Fibroblast of skin of left quadriceps (primary cell): ENCODE measurements at regions not wholly inside any gene's neighbourhood (a gene's known extent, or its start where the extent isn't known, plus 50 kb on each side); places are given as distances from the start of the nearest gene placed in this dataset.

Experiments
- DNase-seq, 2 experiments: peaks; one replicate each; pipeline ENCODE4 v3.0.0-alpha.2; 2013; ENCODE audit warnings: low read depth in 2 of 2

DNA sequence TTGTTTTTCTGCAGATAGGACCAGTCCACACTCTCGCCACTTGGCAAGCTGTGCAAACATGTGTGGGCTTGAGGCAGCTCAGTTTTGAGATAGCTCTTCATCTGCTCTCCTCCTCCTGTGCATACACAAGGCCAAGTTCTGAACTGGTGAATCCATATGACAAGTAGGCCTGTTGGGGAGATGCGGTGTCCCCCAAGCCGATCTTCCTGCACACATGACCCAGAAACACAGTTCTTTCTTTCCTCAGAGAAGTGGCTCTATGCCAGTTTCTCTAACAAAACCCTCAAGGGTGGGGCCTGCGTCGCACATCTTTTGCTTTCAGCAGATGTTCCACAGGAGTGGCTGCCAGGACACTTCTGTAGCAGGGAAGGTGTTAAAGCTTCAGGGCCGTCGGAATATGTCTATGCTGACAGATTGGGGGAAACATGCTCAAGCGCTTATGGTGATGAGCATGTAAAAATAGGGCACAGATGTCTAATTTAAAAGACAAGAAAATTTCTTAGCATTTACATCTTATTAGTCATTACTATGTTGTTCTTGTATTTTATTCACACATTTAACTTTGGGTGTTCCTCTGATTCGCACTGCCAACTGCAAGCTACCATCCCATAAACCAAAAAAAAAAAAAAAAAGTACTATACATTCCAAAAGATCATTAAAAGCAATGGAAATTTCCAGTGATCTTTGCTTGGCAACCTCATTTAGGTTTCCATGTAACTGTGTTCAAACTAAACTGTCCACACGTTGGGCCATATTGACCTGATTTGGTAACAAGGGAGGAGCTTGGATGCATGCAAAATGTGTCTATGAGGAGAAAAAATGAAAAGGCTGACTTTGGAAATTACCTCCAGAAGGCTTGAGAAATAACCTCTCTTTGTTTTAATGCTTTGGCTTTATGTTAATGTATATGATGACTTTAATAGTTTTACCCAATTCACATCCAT is 1055.5 kb upstream of the KLHL29 start:
- no peak for DNase-seq

DNA sequence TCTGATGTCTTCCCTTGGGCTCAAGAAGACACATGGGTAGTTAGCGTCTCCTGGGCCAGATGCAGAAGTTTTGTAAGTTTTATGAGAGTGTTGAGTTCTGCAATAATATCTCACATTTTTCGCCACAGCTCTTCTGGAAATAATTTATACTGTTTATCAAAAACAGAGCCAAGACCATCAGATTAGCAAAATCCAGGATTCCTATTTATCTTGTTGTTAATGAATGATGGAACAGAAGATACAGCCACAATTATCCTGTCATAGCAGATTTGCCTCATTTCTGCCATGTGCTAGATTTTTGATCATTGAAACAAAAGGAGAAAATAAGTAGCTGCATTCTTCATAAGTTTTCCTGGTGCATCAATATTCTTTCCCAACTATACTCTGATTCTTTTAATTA is 1048.6 kb upstream of the KLHL29 start:
- DNase-seq: no peak

DNA sequence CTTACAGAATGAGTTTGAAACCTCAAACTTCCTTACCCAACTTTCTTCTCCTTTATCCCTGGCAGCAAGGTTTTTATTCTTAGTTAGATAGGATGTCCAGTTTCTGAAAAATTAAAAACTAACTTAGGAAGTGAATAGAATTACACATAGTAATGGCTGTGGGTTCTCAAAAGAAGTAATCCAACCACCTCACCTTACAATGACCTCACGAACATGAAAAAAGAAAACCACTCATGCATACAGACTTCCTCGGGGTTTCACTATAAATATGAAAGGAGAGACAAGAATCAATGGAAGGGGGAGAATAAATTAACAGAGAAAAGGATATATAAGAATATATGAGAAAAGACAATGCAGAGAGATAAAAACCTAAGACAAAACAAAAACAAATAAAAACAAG is 1044.3 kb upstream of the KLHL29 start:
- DNase-seq: no peak

DNA sequence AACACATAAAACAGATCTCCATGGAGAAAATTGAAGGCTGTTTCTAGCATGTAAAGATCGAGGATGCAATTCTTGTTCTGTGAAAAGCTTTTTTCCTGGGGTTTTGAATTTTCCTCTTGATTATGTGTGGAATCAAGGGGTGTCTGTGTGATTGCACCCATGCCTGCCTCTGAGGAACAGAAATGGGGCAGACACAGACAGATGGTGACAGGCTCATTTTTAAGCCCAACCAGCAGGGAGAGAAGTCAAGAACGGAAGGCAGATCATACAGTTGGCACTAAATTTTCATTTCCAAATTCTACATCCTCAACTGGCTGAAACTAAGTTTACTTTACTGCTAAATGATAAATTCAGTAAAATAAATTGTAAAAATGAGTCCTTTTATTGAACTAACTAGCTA is 1037.7 kb upstream of the KLHL29 start:
- DNase-seq: no peak

DNA sequence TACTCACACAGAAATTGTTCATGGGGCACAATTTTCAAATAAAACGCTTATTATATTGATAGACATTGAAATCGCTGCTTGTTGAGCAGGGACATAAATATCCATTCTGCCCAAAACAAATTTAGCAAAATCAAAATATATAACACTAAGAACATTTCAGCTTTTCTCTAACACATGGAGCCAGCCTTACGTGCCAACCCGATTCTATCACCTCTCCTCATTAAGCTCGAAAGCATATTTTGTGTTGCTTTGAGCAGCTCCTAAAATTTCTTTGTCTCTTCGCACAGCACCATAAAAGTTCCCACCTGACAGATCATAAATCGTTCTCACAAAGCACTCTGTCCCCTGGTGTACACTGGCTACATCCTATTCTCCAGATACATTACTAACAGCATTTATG is 1034.4 kb upstream of the KLHL29 start:
- DNase-seq: no peak

DNA sequence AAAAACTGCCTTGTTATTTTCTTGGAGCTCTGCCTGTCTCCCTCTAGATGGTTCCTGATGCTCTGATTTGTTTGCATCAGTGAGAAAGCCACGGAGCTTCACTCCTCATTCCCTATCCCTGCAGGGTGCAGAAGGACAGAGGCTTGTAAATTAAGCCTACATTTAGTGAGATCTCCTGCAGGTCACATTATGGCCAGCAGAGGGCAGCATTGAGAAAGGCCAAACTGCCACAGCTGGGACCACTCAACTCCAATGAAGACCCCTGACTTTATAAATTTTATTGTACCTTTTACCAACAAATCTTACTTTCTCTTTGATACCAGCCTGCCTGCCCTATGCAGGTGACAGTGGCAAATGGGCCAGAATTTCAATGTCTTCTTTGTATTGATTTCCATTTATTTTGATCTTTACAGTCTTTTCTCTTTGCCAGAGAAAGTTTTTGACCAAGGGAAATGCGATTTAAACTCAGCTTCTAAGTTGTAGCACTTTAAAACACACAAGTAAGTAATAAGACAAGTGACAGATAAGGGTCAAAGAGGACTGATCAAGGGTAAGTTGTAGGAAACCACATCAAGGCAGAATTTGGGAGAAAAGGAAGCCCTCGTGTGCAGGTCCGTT is 1029.1 kb upstream of the KLHL29 start:
- peak in 1 of 2 experiments; percentile 10 for DNase-seq

GRCh38 chr2:22359071-22359672 is 1025.8 kb upstream of the KLHL29 start:
- no peak for DNase-seq

GRCh38 chr2:22360735-22361374 is 1024.1 kb upstream of the KLHL29 start:
- no peak for DNase-seq

GRCh38 chr2:22361571-22361970 is 1023.4 kb upstream of the KLHL29 start:
- no peak for DNase-seq

DNA sequence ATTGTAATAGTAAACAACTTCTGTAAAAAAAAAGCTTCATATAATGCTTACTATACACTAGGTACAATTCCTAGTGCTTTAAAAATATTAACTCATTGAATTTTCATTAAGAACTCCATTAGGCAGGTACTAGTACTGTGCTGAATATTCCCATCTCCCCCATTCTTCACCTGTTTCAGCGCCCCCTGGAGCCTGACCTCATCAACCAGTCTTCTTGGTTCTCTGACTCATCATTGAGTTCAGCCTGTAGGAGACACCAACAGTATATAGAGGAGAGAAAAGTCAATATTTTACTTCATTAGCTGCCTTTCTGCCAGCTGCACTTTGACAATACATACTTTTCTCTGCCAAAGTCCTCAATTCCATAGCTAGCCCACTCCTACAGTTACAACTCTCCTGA is 1009.9 kb upstream of the KLHL29 start:
- DNase-seq: no peak

DNA sequence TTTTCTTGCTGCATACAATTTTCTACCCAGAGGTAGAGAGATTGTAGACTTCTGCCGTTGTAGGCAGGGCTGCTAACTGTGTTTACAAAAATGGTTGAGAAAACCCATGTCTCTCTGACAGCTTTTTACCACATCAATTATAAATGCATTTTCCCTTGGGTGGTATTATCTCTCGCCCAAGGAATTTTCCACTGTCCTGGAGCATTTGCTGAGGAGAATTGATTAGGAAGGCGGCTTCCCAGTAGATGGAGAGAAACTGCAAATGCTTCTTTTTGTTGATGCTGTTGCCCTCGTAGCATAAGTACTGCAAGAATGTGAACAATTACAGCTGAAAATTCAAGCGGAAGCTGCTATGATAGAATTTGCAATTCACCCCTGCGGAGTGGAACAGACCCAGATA is 1007.7 kb upstream of the KLHL29 start:
- DNase-seq: no peak

DNA sequence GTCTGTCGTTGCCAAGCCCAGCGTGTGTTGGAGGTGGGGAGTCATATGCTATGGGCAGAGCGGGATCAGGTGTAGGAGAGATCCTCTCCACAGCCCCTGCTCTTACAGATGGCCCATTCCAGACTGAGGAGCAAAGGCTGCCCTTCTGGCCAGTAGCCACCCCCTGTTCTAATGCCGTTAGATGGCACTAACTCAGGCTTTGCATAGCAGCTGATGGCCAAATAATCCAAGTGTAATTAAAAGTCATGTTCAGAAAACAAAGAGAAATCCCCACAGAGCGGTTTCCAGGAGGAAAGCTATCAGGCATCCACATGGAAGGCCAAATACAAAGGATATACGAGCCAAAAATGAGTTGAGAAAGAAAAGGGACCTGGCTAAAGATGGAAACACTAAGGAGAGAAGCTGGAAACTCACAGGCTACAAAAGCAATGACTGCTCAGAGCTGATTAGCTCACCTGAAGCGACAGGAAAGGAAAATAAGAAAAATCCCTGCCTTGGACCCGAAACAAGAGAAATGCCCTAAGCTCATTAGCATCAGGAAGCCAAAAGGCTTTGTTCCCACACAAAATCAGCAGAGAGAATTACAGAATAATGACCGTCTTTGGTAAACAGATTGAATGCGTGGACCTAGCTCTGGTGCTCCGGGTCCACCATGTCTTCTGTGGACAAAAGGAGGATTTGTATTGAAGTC is 1002.4 kb upstream of the KLHL29 start:
- DNase-seq: no peak

DNA sequence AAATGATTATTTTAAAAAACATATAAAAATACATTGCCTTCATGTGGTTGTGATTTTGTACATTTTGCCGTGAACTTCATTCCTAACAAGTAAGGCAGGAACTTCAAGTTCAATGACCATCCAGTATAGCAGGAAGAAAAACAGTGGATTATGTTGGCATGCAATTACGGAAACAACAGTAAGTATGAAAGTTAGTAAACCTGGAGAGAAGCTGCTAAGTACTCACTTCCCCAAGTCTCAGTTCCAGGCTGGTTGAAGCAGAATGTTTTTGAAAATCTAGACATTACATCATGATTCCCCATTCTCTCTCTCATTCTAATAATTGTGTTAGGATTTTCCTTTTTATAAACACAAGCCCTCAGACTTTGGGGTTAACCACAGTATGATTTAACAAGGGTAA is 987.1 kb upstream of the KLHL29 start:
- DNase-seq: no peak

- DNase-seq: no peak
These were observed 981.2 kb upstream of the KLHL29 start for GRCh38 chr2:22403748-22404147.

- DNase-seq: no peak
These were observed 978.4 kb upstream of the KLHL29 start for GRCh38 chr2:22406625-22407024.

DNA sequence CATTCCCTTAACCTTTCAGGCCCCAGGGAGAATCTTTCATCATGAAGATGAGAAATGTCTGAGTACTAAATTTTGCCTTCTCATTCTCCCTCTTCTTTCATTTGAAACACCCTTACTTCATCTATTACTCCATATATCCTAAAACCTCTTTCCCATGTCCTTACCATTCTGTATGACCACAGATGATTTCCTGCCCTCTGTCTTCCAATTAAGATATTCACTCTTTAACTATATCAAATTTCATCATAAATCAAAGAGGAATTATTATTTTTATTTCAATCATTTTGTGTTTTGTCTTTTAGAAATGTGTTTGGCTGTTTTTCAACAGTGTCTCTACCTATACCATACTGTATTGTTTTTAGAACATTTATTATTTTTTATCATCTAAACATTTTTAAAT is 964.9 kb upstream of the KLHL29 start:
- DNase-seq: no peak

GRCh38 chr2:22442051-22442450 is 942.9 kb upstream of the KLHL29 start:
- DNase-seq: no peak

- no peak for DNase-seq
These were observed 940.7 kb upstream of the KLHL29 start for GRCh38 chr2:22444281-22444680.

DNA sequence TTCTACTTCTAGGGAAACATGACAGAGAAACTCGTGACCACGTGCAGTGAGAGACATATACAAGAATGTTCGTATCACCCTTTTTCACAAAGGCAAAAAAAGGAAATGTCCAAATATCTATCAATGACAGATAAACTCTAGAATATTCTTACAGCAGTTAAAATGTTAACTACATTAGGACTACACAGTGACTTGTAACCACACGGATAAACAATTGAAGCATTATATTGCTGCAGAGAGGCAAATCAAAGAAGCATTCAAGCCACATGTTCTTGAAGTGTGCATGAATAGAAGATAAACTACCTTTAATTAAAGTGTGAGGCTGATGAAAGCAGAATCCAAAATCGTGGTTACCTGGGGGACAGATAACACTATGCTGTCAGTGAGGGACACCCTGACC is 935.3 kb upstream of the KLHL29 start:
- no peak for DNase-seq

DNA sequence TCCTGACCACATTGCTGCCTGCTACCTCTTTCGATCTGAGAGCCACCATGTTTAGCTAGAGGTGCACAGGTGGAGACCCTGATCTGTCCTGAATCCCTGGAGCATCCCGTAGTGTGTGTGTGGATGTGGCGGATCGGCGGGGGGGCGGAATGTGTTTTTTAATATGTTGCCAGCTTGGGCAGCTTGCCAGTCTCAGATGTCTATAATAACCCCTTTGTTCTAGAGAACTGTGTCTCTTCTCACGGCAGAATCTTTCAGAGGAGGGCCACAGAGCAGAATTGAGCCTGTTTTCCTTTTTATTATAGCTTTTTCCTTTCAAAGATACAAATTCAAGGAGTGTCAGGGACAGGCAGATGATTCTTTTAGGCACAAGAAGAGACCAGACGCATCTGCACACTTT is 934.1 kb upstream of the KLHL29 start:
- DNase-seq: no peak

GRCh38 chr2:22454826-22455485 is 930.0 kb upstream of the KLHL29 start:
- DNase-seq: peak; percentile 62
